Bronchial epithelial cell (primary cell): ENCODE measurements at regions not wholly inside any gene's neighbourhood (a gene's known extent, or its start where the extent isn't known, plus 50 kb on each side); places are given as distances from the start of the nearest gene placed in this dataset.
A peak's percentile ranks its signal among the peaks of the same experiment; 100 is the strongest.

Experiments used
- DNase-seq: peaks from one replicate; pipeline ENCODE4 v3.0.0-alpha.2; 2010; ENCODE audit warnings: low read depth
- FAIRE-seq: peaks from 2 replicates; lab custom pipeline; 2011; peaks lifted over from hg19 to GRCh38; lab: Jason Lieb, UNC
- H3K27me3 ChIP-seq: 2 replicates; pipeline ENCODE4 v1.5.1; 2011; ENCODE audit warnings: low read length; ENCODE audit not compliant: control insufficient read depth, insufficient read depth
- H3K36me3 ChIP-seq: 2 replicates; pipeline ENCODE4 v1.5.1; 2011; ENCODE audit warnings: low read length; ENCODE audit not compliant: control insufficient read depth, insufficient read depth
- H3K4me3 ChIP-seq: 2 replicates; pipeline ENCODE4 v1.5.1; 2011; ENCODE audit warnings: mild to moderate bottlenecking, low read depth, low read length, control low read depth
- CTCF ChIP-seq: IDR thresholded peaks from 2 replicates; pipeline ENCODE4 v1.5.1; 2011; ENCODE audit warnings: mild to moderate bottlenecking, moderate library complexity, low read length, control low read depth, inconsistent platforms; ENCODE audit not compliant: insufficient read depth, severe bottlenecking

- no peaks in the 10 kb centered on the region for H3K27me3 ChIP-seq
- H3K4me3 ChIP-seq, result no peak overlapping the region
- no peak for TF ChIP-seq CTCF
- peak; percentile 40 for DNase-seq
- no peak for FAIRE-seq
- H3K36me3 ChIP-seq, result no peaks in the 10 kb centered on the region
These were observed 154.5 kb upstream of the TSC22D2 start for GRCh38 chr3:150253622-150254021.

GRCh38 chr3:150252462-150252861 is 155.6 kb upstream of the TSC22D2 start:
- FAIRE-seq (no peak), DNase-seq (no peak)
- H3K4me3 ChIP-seq, result no peak overlapping the region
- no peaks in the 10 kb centered on the region for H3K27me3 ChIP-seq
- no peak for TF ChIP-seq CTCF
- no peaks in the 10 kb centered on the region for H3K36me3 ChIP-seq

GRCh38 chr3:150251187-150252062 is 156.7 kb upstream of the TSC22D2 start:
- H3K27me3 ChIP-seq, result no peaks in the 10 kb centered on the region
- DNase-seq, result peak; percentile 43
- H3K4me3 ChIP-seq, result no peak overlapping the region
- no peak for FAIRE-seq
- no peaks in the 10 kb centered on the region for H3K36me3 ChIP-seq
- no peak for TF ChIP-seq CTCF

- Histone ChIP-seq H3K27me3 (no peaks in the 10 kb centered on the region), H3K36me3 (no peaks in the 10 kb centered on the region), H3K4me3 (no peak overlapping the region)
- no peak for TF ChIP-seq CTCF
- FAIRE-seq (no peak), DNase-seq (no peak)
These were observed 158.2 kb upstream of the TSC22D2 start for GRCh38 chr3:150249779-150250470.

GRCh38 chr3:150248888-150249681 is 159.0 kb upstream of the TSC22D2 start:
- Histone ChIP-seq H3K4me3 (no peak overlapping the region), H3K27me3 (no peaks in the 10 kb centered on the region), H3K36me3 (no peaks in the 10 kb centered on the region)
- no peak for TF ChIP-seq CTCF
- no peak for DNase-seq
- FAIRE-seq, result no peak
